ENCODE measurements at regions not wholly inside any gene's neighbourhood (a gene's known extent, or its start where the extent isn't known, plus 50 kb on each side); places are given as distances from the start of the nearest gene placed in this dataset.

DNA sequence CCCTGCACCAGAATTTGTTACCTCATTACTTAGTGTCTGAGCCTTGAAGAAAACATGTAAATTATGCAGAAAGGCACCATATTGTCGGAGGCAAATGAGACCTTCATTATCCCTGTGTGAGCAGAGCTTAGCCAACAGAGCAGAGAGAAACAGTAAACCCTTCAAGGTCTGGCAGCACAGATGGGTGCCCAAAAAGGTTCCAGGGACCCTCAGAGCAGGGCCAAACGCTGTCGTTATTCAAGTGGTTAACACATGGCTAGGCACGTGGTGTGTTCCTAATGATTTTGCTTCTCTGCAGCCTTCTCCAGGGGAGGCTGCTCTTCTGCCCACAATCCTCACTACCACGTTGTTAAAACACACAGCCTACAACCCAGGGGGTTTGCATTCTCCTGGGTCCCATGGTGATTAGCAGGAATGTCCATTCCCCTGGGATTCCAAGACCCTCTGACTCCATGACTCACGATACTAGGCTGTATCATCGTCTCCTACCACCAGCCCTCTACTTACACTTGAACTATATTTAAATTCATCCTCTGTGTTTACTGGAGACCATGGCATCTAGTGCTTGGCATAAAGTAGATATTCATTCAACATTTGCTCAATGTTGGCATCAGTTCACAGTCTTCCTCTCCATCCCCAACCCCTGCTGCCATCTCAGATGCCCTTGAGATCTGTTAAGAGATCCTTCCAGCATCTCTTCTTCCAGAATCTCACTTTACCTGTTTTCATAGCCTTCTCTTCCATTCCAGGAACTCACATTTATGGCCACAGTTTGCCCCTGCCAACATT is 174.5 kb upstream of the RAD23B start:
- TF ChIP-seq, protein P1, sequence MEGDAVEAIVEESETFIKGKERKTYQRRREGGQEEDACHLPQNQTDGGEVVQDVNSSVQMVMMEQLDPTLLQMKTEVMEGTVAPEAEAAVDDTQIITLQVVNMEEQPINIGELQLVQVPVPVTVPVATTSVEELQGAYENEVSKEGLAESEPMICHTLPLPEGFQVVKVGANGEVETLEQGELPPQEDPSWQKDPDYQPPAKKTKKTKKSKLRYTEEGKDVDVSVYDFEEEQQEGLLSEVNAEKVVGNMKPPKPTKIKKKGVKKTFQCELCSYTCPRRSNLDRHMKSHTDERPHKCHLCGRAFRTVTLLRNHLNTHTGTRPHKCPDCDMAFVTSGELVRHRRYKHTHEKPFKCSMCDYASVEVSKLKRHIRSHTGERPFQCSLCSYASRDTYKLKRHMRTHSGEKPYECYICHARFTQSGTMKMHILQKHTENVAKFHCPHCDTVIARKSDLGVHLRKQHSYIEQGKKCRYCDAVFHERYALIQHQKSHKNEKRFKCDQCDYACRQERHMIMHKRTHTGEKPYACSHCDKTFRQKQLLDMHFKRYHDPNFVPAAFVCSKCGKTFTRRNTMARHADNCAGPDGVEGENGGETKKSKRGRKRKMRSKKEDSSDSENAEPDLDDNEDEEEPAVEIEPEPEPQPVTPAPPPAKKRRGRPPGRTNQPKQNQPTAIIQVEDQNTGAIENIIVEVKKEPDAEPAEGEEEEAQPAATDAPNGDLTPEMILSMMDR (IDR thresholded peaks at IDR 0.05), result no peak
- TF ChIP-seq EZH2 (IDR thresholded peaks at IDR 0.05; ENCODE audit: borderline replicate concordance, insufficient read depth, low read depth, low read length, poor library complexity, severe bottlenecking), result no peak
